Bronchial epithelial cell (primary cell): ENCODE measurements at regions not wholly inside any gene's neighbourhood (a gene's known extent, or its start where the extent isn't known, plus 50 kb on each side); places are given as distances from the start of the nearest gene placed in this dataset.
"Not testable (repeated sequence)": the region's sequence is repeated elsewhere in the genome, so short reads cannot be mapped to it uniquely, and the experiment has no call there.

Source experiments
- DNase-seq: peaks from one replicate; pipeline ENCODE4 v3.0.0-alpha.2; 2010; ENCODE audit warnings: low read depth
- FAIRE-seq: peaks from 2 replicates; lab custom pipeline; 2011; peaks lifted over from hg19 to GRCh38; lab: Jason Lieb, UNC
- H3K27me3 ChIP-seq: 2 replicates; pipeline ENCODE4 v1.5.1; 2011; ENCODE audit warnings: low read length; ENCODE audit not compliant: control insufficient read depth, insufficient read depth
- H3K36me3 ChIP-seq: 2 replicates; pipeline ENCODE4 v1.5.1; 2011; ENCODE audit warnings: low read length; ENCODE audit not compliant: control insufficient read depth, insufficient read depth
- H3K4me3 ChIP-seq: 2 replicates; pipeline ENCODE4 v1.5.1; 2011; ENCODE audit warnings: mild to moderate bottlenecking, low read depth, low read length, control low read depth
- TF ChIP-seq, protein P1 (sequence below): IDR thresholded peaks from 2 replicates; pipeline ENCODE4 v1.5.1; 2011; ENCODE audit warnings: mild to moderate bottlenecking, moderate library complexity, low read length, control low read depth, inconsistent platforms; ENCODE audit not compliant: insufficient read depth, severe bottlenecking

DNA sequence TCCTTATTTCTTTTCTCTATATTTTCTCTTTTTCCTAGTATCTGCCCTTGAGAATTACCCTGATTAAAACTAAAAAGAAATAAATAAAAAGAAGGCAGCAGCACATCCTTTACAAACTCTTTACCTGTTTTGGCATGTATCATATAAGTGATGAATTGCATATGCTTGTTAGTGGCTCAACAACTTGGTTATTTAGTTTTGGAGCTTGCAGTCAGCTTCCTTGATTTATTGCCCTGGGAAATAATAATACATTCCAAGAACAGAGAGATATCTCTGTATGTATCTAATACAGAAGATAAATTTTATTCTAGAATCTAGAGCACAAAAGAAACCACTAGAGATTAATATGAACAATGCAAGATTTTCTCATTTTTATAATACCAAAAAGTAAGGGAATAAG, 139.8 kb upstream of the ZC3H15 start:
- no peaks in the 10 kb centered on the region for H3K36me3 ChIP-seq
- FAIRE-seq (no peak), DNase-seq (no peak)
- no peak overlapping the region for H3K4me3 ChIP-seq
- H3K27me3 ChIP-seq, result no peaks in the 10 kb centered on the region
- TF ChIP-seq, protein P1, sequence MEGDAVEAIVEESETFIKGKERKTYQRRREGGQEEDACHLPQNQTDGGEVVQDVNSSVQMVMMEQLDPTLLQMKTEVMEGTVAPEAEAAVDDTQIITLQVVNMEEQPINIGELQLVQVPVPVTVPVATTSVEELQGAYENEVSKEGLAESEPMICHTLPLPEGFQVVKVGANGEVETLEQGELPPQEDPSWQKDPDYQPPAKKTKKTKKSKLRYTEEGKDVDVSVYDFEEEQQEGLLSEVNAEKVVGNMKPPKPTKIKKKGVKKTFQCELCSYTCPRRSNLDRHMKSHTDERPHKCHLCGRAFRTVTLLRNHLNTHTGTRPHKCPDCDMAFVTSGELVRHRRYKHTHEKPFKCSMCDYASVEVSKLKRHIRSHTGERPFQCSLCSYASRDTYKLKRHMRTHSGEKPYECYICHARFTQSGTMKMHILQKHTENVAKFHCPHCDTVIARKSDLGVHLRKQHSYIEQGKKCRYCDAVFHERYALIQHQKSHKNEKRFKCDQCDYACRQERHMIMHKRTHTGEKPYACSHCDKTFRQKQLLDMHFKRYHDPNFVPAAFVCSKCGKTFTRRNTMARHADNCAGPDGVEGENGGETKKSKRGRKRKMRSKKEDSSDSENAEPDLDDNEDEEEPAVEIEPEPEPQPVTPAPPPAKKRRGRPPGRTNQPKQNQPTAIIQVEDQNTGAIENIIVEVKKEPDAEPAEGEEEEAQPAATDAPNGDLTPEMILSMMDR, result no peak

DNA sequence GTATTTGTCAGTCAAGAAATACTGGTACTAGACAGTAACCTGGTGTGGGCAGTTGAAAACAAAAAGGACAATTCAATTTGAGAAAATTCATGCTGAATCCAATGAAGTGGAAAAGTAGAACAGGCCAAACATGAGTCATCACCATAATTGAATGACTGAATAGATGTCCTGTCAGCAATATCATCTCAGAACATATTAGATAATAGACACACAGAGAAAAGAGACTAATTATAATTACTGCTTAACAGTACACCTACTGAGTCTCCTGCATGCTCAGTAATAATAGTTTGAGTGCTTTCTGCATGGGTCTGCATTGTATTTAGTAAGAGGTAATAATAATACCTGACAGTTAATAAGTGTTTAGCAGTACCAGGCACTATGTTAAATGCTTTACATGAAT, 138.6 kb upstream of the ZC3H15 start:
- H3K4me3 ChIP-seq, result no peak overlapping the region
- H3K36me3 ChIP-seq, result no peaks in the 10 kb centered on the region
- peak; percentile 73 for DNase-seq
- TF ChIP-seq, protein P1, result no peak
- no peaks in the 10 kb centered on the region for H3K27me3 ChIP-seq
- FAIRE-seq, result no peak

DNA sequence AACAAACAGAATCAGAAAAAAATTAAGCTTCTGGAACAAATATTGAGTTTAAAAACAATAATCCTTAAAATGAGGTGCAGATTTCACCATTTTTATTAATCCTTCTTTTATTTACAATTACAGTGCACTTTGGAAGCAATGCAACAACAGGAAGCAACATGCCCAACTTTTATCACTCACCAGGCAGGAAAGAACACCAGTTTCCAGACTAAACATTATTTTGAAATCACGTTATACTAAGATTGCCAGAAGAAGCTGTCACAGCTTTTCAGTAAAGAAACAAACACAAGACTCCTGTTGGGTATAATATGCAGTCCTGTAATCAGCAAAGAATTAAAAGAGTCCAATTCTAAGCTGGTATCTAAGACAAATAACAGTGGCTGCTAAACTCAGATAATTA, 137.9 kb upstream of the ZC3H15 start:
- Histone ChIP-seq H3K27me3 (no peaks in the 10 kb centered on the region), H3K4me3 (no peak overlapping the region), H3K36me3 (no peaks in the 10 kb centered on the region)
- peak; percentile 87 for DNase-seq
- TF ChIP-seq, protein P1, result no peak
- FAIRE-seq, result no peak

DNA sequence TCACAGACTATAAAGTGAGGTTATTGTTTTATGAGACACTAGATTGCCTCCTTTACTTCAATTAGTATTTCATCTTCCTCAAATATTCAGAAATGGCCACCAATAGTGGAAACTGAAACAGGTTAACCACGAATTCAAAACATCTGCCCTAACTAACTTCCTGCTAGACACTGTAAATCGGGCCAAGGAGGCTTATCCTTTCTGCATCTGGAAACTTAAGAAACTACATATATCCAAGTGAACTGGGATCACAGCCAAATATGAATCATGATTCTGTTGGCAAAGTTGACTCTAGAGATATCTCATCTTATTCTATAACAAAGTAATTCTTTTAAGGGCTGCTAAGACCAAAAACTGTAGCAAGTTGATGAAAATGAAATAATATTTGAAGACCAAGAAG, 136.6 kb upstream of the ZC3H15 start:
- FAIRE-seq (no peak), DNase-seq (peak; percentile 94)
- no peak overlapping the region for H3K4me3 ChIP-seq
- H3K27me3 ChIP-seq, result no peaks in the 10 kb centered on the region
- no peaks in the 10 kb centered on the region for H3K36me3 ChIP-seq
- TF ChIP-seq, protein P1, result no peak

DNA sequence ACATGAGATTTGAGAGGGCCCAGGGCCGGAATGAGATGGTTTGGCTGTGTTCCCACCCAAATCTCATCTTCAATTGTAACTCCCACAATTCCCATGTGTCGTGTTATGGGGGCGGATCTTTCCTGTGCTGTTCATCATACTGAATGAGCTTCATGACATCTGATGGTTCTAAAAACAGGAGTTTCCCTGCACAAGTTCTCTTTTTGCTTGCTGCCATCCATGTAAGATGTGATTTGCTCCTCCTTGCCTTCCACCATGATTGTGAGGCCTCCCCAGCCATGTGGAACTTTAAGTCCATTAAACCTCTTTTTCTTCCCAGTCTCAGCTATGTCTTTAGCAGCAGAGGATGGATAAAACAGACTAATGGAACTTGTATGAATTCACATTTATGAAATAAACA, 131.9 kb upstream of the ZC3H15 start:
- not testable (repeated sequence) for FAIRE-seq, DNase-seq, H3K36me3 ChIP-seq

DNA sequence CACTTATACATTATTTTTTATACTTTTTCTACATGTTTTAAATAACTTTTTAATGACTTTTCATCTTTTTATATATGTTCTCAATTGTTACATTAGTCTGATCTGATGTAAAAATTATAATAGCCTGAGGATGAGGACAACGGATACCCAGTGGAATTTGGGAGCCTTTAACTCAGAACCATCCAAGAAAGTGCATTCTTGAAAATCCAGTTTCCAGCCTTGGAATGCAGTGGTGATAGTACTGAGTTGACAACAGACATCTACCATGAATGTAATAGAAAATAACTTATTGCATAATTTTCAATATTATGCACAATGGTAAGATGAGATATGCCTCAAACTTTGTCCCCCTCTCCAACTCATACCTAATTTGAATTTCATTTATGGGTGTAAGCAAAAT, 120.7 kb upstream of the ZC3H15 start:
- no peak for FAIRE-seq
- H3K27me3 ChIP-seq, result no peaks in the 10 kb centered on the region
- TF ChIP-seq, protein P1, result no peak

More for the DNA sequence above, 131.9 kb upstream of the ZC3H15 start:
- H3K27me3 ChIP-seq, H3K4me3 ChIP-seq: not testable (repeated sequence)

More for the DNA sequence above, 120.7 kb upstream of the ZC3H15 start:
- DNase-seq, result no peak
- Histone ChIP-seq H3K36me3 (no peaks in the 10 kb centered on the region), H3K4me3 (no peak overlapping the region)
